ENCODE measurements at regions not wholly inside any gene's neighbourhood (a gene's known extent, or its start where the extent isn't known, plus 50 kb on each side); places are given as distances from the start of the nearest gene placed in this dataset.

DNA sequence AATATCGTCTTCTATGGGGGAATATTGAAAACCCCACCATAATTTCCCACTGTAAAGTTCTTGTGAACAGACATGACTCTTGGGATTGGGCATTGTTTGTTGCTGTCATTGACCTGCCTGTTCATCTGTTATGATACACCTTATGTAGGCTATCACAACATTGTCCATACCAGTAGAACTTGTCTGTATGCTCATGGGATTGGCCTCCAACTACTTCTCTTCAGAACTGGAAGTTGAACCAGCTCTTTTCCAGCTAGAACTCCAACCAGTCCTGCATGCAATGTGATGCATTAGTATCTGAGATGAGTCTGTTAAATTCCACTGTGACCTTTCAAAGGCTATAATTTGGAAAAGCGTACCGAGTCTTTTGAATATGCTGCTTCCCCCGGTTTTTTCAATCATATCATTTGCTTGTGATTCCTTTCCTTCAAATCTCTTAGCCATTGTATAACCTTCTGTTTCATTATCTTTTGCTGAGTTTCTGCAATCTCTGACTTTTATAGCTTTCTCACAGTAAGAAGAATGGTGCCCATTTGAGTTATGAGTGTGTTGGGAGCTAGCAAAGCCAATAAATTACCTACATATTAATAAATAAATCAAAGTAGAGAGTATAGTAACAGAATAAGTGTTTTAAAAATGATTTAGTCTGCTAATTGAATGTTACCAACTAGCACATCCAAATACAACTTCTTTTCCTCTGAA lies 101.9 kb downstream of the PLK2 start:
- Histone ChIP-seq H3K4me3 (no peak overlapping the region), H3K27me3 (no peaks in the 10 kb centered on the region), H3K27ac (no peak overlapping the region), H3K36me3 (no peaks in the 10 kb centered on the region), H3K9me3 (no peaks in the 10 kb centered on the region), H3K4me1 (no peaks in the 10 kb centered on the region)
- intact Hi-C loops (cut with DNase I; ENCODE audit: low total_unique reads): no loop called here
- DNase-seq: no peak
- TF ChIP-seq, protein P1, sequence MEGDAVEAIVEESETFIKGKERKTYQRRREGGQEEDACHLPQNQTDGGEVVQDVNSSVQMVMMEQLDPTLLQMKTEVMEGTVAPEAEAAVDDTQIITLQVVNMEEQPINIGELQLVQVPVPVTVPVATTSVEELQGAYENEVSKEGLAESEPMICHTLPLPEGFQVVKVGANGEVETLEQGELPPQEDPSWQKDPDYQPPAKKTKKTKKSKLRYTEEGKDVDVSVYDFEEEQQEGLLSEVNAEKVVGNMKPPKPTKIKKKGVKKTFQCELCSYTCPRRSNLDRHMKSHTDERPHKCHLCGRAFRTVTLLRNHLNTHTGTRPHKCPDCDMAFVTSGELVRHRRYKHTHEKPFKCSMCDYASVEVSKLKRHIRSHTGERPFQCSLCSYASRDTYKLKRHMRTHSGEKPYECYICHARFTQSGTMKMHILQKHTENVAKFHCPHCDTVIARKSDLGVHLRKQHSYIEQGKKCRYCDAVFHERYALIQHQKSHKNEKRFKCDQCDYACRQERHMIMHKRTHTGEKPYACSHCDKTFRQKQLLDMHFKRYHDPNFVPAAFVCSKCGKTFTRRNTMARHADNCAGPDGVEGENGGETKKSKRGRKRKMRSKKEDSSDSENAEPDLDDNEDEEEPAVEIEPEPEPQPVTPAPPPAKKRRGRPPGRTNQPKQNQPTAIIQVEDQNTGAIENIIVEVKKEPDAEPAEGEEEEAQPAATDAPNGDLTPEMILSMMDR (IDR thresholded peaks at IDR 0.05): no peak

DNA sequence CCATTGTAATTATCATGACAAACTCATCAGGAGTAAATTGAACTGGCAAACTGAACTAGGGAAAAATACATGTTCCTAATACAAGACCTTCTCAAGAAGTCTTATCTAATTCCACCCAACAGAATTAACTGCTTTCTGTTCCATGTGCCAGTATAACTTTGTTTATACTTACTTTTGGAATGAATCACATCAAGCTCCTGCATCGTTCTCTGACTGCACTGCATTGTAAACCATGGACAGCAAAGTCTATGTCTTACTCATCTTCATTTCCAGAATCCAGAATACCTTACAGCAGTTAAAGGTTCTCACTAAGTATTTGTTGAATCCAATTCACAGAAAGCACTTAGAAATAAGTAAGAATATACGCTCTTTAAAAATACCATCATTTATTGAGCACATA lies 102.8 kb downstream of the PLK2 start:
- TF ChIP-seq, protein P1 (IDR thresholded peaks at IDR 0.05): no peak
- Histone ChIP-seq H3K4me3 (no peak overlapping the region), H3K27me3 (no peaks in the 10 kb centered on the region), H3K4me1 (no peaks in the 10 kb centered on the region), H3K36me3 (no peaks in the 10 kb centered on the region), H3K27ac (no peak overlapping the region), H3K9me3 (no peaks in the 10 kb centered on the region)
- intact Hi-C loops (cut with DNase I; ENCODE audit: low total_unique reads): no loop called here
- no peak for DNase-seq

DNA sequence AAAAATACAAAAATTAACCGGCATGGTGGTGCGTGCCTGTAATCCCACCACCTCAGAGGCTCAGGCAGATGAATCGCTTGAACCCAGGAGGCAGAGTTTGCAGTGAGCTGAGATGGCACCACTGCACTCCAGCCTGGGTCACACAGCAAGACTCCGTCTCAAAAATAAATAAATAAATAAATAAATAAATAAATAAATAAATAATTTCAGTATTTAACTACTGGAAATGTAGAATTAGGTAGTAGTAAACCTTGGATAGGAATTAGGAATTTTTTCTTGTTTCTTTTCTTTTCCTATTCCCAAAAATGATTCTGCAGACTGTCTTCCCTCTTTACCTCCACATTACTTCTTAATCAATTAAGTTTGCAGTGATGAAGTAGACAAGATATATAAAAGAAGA lies 103.2 kb downstream of the PLK2 start:
- H3K4me1 ChIP-seq: no peaks in the 10 kb centered on the region
- TF ChIP-seq, protein P1 (IDR thresholded peaks at IDR 0.05): no peak
- DNase-seq: no peak
- no peak overlapping the region for H3K4me3 ChIP-seq
- H3K27me3 ChIP-seq: no peaks in the 10 kb centered on the region
- intact Hi-C loops (cut with DNase I; ENCODE audit: low total_unique reads): no loop called here
- H3K36me3 ChIP-seq: no peaks in the 10 kb centered on the region
- H3K27ac ChIP-seq: no peak overlapping the region
- no peaks in the 10 kb centered on the region for H3K9me3 ChIP-seq

DNA sequence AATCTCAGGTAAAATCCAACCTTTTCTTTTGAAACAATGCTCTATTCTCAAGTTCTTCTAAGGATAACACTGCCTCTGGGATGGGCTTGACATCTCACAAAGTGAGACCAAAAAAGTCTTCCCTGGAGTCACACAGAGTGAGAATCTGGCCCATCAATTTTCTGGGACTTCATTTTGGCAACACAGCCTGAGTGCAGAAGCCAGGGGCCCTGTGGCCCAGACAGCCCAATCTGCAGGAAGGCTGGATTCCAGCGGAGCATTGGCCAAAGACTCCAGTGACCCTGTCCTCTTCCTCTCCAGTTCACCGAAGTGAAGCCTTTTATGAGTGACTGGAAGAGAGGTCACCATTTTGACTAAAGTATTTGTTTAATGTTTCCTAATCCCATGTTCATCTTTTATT lies 105.1 kb downstream of the PLK2 start:
- no peak for DNase-seq
- intact Hi-C loops (cut with DNase I; ENCODE audit: low total_unique reads): no loop called here
- Histone ChIP-seq H3K27ac (no peak overlapping the region), H3K4me3 (no peak overlapping the region), H3K9me3 (no peaks in the 10 kb centered on the region), H3K36me3 (no peaks in the 10 kb centered on the region), H3K4me1 (no peaks in the 10 kb centered on the region), H3K27me3 (no peaks in the 10 kb centered on the region)
- TF ChIP-seq, protein P1 (IDR thresholded peaks at IDR 0.05): no peak

DNA sequence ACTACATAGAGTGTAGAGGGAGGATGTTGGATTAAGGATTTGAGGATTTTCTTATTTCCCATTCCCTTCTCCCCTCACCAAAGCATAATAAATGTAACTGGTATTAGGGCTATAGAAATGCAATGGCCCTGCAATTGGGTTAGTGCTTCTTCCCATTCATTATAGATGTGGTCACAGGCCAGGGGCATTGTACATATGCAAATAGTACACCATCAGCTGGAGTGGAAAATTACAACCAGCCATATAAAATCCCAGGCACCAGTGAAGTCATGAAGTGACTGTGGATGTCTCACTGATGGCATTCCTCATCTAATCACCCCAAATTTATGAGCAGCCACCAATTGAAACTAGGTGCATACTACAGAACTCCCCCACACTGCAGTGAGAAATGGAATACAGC lies 105.9 kb downstream of the PLK2 start:
- TF ChIP-seq, protein P1 (IDR thresholded peaks at IDR 0.05): no peak
- intact Hi-C loops (cut with DNase I; ENCODE audit: low total_unique reads): no loop called here
- no peak for DNase-seq
- Histone ChIP-seq H3K4me1 (no peaks in the 10 kb centered on the region), H3K36me3 (no peaks in the 10 kb centered on the region), H3K9me3 (no peaks in the 10 kb centered on the region), H3K4me3 (no peak overlapping the region), H3K27me3 (no peaks in the 10 kb centered on the region), H3K27ac (no peak overlapping the region)

DNA sequence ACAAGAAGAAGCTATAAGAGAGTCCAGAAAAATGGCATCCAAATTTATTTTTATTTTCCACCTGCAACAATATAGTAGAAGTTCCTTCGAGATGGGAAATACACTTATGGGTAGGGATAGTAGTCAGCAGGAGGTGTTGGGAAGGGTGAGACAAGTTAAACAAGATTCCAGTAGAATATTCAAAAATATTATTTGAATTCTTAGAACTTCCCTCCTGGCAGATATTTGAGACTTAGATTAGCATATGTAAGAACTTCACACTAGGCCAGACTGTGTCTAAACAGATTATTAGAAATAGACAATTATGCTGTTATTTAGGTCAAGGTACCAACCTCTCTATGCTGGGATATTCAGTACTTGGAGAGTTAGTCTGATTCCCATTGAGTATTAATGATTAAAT lies 108.7 kb downstream of the PLK2 start:
- H3K27ac ChIP-seq: no peak overlapping the region
- intact Hi-C loops (cut with DNase I; ENCODE audit: low total_unique reads): no loop called here

More for the DNA sequence above, 108.7 kb downstream of the PLK2 start:
- Histone ChIP-seq H3K4me3 (no peak overlapping the region), H3K36me3 (no peaks in the 10 kb centered on the region), H3K27me3 (no peaks in the 10 kb centered on the region), H3K9me3 (no peaks in the 10 kb centered on the region), H3K4me1 (no peaks in the 10 kb centered on the region)
- DNase-seq: no peak
- TF ChIP-seq, protein P1 (IDR thresholded peaks at IDR 0.05): no peak

All from tibial artery (tissue), 4 donors.